ENCODE measurements at regions not wholly inside any gene's neighbourhood (a gene's known extent, or its start where the extent isn't known, plus 50 kb on each side); places are given as distances from the start of the nearest gene placed in this dataset.

DNA sequence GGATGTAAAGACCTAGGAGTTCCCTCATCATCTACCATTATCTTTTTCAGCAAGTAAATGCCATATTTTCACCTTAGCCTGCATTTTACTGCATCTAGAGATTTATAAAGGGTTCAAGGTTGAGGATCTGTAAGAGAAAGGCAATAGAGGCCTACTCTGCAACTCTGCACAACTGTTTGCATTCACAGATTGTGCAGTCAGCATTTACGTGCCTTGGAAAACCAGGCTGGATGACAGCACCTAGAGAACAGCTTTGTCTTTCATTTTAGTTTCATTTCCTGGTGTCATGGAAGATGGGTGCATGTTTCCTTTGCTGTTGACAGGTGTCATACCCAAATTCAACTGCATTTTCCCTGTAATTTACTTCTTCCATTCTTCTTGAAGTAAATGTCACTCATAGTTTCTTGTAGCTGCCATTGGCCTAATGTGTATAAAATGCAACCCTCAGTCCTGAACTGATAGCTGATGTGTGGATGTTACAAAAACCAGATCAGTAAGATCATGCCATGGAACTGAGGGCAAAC lies 817.5 kb downstream of the SQOR start:
- H3K9ac ChIP-seq (ENCODE audit: insufficient read depth, low read depth, low read length), result no peak overlapping the region
- BruUV-seq (replicated peaks), result no TSS peak
- ChIA-PET CTCF (ENCODE audit: low intra/inter-chr PET ratio, low total read pairs) (no interaction called here), POLR2A (no interaction called here)
- H3K4me1 ChIP-seq (ENCODE audit: insufficient read depth, low read length), result peaks cover 39% of the 10 kb centered on the region
- H3K27me3 ChIP-seq (ENCODE audit: control insufficient read depth in 1 of 2, insufficient read depth in 2 of 2, low read length in 2 of 2), result no peaks in the 10 kb centered on the region
- no peak overlapping the region for H3K4me2 ChIP-seq (ENCODE audit: low read depth, low read length)
- ATAC-seq, result no peak
- in situ Hi-C loops (cut with HindIII; ENCODE audit: extremely low pct_ligation_motif_present, low pct_unique_long_range_greater_than_20kb) (no loop called here), intact Hi-C loops (cut with micrococcal nuclease; ENCODE audit: unreplicated experiment) (no loop called here)
- peaks cover 54% of the 10 kb centered on the region for H3K9me3 ChIP-seq (ENCODE audit: low read length)
- 40% methylated on average over 1 of the region's 1 CpG for WGBS (ENCODE audit: low lambda C conversion rate)
- peak; percentile 63 for TF ChIP-seq MAFF (IDR thresholded peaks at IDR 0.05; ENCODE audit: low read depth, low read length)
- TF ChIP-seq ZNF441 (CRISPR knock-in tag; IDR thresholded peaks at IDR 0.05; ENCODE audit: borderline replicate concordance), result no peak
- no peak for TF ChIP-seq ZNF343 (CRISPR knock-in tag; IDR thresholded peaks at IDR 0.05)
- TF ChIP-seq MAFK (conservative IDR thresholded peaks at IDR 0.05 in 1 of 2, IDR thresholded peaks at IDR 0.05 in 1 of 2; ENCODE audit: low read length in 2 of 2), result peak; percentile 63 to 72
- no peak overlapping the region for H2AFZ ChIP-seq (ENCODE audit: low read length)
- H4K20me1 ChIP-seq (ENCODE audit: insufficient read depth, low read length), result no peaks in the 10 kb centered on the region
- no peak overlapping the region for H3K4me3 ChIP-seq (replicated peaks in 1 of 3; ENCODE audit: insufficient read depth in 1 of 3, low read depth in 2 of 3, low read length in 3 of 3)
- no peaks in the 10 kb centered on the region for H3K36me3 ChIP-seq (replicated peaks in 1 of 2; ENCODE audit: control insufficient read depth in 1 of 2, insufficient read depth in 2 of 2, low read length in 2 of 2)
- no peak for DNase-seq (ENCODE audit: low spot score)
- no peaks in the 10 kb centered on the region for H3K79me2 ChIP-seq (ENCODE audit: insufficient read depth, low read length)
- no peak for FAIRE-seq
- H3K27ac ChIP-seq (ENCODE audit: extremely low read length, insufficient read depth, low read length), result no peak overlapping the region

DNA sequence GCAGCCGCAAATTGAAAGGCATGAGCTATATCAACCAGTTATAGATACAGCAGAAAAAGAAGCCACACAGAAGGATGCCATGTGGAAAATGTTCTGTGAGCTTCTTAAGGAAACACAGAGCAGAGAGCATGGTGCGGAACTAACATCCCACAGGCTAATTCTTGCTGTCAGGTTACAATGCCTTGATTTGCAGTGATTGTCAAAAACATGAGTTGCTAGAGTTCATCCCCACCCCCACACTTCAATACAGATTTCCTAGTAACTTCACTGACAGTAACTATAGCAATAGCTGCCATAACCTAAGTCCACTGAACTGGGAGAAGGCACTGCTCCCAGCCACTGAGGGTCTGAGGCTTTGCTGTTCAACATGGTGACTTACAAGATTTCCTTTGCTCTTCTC lies 821.6 kb downstream of the SQOR start:
- no peaks in the 10 kb centered on the region for H3K27me3 ChIP-seq (ENCODE audit: control insufficient read depth in 1 of 2, insufficient read depth in 2 of 2, low read length in 2 of 2)
- CTCF ChIA-PET (ENCODE audit: low intra/inter-chr PET ratio, low total read pairs), result no interaction called here
- POLR2A ChIA-PET, result no interaction called here
- no peak overlapping the region for H2AFZ ChIP-seq (ENCODE audit: low read length)
- no peaks in the 10 kb centered on the region for H4K20me1 ChIP-seq (ENCODE audit: insufficient read depth, low read length)
- FAIRE-seq (no peak), ATAC-seq (no peak), DNase-seq (ENCODE audit: low spot score) (no peak)
- H3K27ac ChIP-seq (ENCODE audit: extremely low read length, insufficient read depth, low read length), result no peak overlapping the region
- intact Hi-C loops (cut with micrococcal nuclease; ENCODE audit: unreplicated experiment) (no loop called here), in situ Hi-C loops (cut with HindIII; ENCODE audit: extremely low pct_ligation_motif_present, low pct_unique_long_range_greater_than_20kb) (no loop called here)
- no peak overlapping the region for H3K4me3 ChIP-seq (replicated peaks in 1 of 3; ENCODE audit: insufficient read depth in 1 of 3, low read depth in 2 of 3, low read length in 3 of 3)
- no TSS peak for BruUV-seq (replicated peaks)
- H3K4me2 ChIP-seq (ENCODE audit: low read depth, low read length), result no peak overlapping the region
- H3K9ac ChIP-seq (ENCODE audit: insufficient read depth, low read depth, low read length), result no peak overlapping the region
- WGBS (ENCODE audit: low lambda C conversion rate), result 74% methylated on average over 2 of the region's 2 CpGs
- H3K4me1 ChIP-seq (ENCODE audit: insufficient read depth, low read length), result peaks cover 19% of the 10 kb centered on the region
- TF ChIP-seq CEBPB (IDR thresholded peaks at IDR 0.05; ENCODE audit: borderline replicate concordance, low read depth, low read length) (no peak), TRAFD1 (CRISPR knock-in tag; IDR thresholded peaks at IDR 0.05; ENCODE audit: borderline replicate concordance) (no peak), ZFP36L1 (CRISPR knock-in tag; IDR thresholded peaks at IDR 0.05) (no peak), ZFP37 (CRISPR knock-in tag; IDR thresholded peaks at IDR 0.05; ENCODE audit: borderline replicate concordance) (no peak), ZNF382 (CRISPR knock-in tag; IDR thresholded peaks at IDR 0.05; ENCODE audit: borderline replicate concordance) (no peak), PAWR (CRISPR knock-in tag; IDR thresholded peaks at IDR 0.05; ENCODE audit: borderline replicate concordance) (no peak), POGZ (CRISPR knock-in tag; IDR thresholded peaks at IDR 0.05) (no peak), PBX2 (CRISPR knock-in tag; IDR thresholded peaks at IDR 0.05) (no peak), YEATS4 (CRISPR knock-in tag; IDR thresholded peaks at IDR 0.05; ENCODE audit: borderline replicate concordance) (no peak), SMAD3 (CRISPR knock-in tag; IDR thresholded peaks at IDR 0.05) (no peak)
- TF ChIP-seq, protein P1, sequence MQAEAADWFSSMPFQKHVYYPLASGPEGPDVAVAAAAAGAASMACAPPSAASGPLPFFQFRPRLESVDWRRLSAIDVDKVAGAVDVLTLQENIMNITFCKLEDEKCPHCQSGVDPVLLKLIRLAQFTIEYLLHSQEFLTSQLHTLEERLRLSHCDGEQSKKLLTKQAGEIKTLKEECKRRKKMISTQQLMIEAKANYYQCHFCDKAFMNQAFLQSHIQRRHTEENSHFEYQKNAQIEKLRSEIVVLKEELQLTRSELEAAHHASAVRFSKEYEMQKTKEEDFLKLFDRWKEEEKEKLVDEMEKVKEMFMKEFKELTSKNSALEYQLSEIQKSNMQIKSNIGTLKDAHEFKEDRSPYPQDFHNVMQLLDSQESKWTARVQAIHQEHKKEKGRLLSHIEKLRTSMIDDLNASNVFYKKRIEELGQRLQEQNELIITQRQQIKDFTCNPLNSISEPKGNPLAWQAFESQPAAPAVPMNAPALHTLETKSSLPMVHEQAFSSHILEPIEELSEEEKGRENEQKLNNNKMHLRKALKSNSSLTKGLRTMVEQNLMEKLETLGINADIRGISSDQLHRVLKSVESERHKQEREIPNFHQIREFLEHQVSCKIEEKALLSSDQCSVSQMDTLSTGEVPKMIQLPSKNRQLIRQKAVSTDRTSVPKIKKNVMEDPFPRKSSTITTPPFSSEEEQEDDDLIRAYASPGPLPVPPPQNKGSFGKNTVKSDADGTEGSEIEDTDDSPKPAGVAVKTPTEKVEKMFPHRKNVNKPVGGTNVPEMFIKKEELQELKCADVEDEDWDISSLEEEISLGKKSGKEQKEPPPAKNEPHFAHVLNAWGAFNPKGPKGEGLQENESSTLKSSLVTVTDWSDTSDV (CRISPR knock-in tag; IDR thresholded peaks at IDR 0.05), result no peak
- H3K36me3 ChIP-seq (replicated peaks in 1 of 2; ENCODE audit: control insufficient read depth in 1 of 2, insufficient read depth in 2 of 2, low read length in 2 of 2), result no peaks in the 10 kb centered on the region
- H3K79me2 ChIP-seq (ENCODE audit: insufficient read depth, low read length), result no peaks in the 10 kb centered on the region
- peaks cover 46% of the 10 kb centered on the region for H3K9me3 ChIP-seq (ENCODE audit: low read length)
